ENCODE measurements at regions not wholly inside any gene's neighbourhood (a gene's known extent, or its start where the extent isn't known, plus 50 kb on each side); places are given as distances from the start of the nearest gene placed in this dataset.

GRCh38 chr9:18071651-18072060 is 402.3 kb upstream of the ADAMTSL1 start:
- TF ChIP-seq MAFK (IDR thresholded peaks at IDR 0.05; ENCODE audit: partially characterized antibody) = no peak
- no peak for TF ChIP-seq RFX5 (IDR thresholded peaks at IDR 0.05)
- TF ChIP-seq POLR2A (IDR thresholded peaks at IDR 0.05; ENCODE audit: low read length) = no peak
- TF ChIP-seq, protein P1, sequence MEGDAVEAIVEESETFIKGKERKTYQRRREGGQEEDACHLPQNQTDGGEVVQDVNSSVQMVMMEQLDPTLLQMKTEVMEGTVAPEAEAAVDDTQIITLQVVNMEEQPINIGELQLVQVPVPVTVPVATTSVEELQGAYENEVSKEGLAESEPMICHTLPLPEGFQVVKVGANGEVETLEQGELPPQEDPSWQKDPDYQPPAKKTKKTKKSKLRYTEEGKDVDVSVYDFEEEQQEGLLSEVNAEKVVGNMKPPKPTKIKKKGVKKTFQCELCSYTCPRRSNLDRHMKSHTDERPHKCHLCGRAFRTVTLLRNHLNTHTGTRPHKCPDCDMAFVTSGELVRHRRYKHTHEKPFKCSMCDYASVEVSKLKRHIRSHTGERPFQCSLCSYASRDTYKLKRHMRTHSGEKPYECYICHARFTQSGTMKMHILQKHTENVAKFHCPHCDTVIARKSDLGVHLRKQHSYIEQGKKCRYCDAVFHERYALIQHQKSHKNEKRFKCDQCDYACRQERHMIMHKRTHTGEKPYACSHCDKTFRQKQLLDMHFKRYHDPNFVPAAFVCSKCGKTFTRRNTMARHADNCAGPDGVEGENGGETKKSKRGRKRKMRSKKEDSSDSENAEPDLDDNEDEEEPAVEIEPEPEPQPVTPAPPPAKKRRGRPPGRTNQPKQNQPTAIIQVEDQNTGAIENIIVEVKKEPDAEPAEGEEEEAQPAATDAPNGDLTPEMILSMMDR (IDR thresholded peaks at IDR 0.05) = no peak
- no peak for TF ChIP-seq RAD21 (conservative IDR thresholded peaks at IDR 0.05 in 1 of 2, IDR thresholded peaks at IDR 0.05 in 1 of 2)

Data from A549 (cell line).